Astrocyte of the spinal cord (primary cell): ENCODE measurements at regions not wholly inside any gene's neighbourhood (a gene's known extent, or its start where the extent isn't known, plus 50 kb on each side); places are given as distances from the start of the nearest gene placed in this dataset.

Experiments
- DNase-seq: peaks from one replicate; pipeline ENCODE4 v3.0.0; 2011; ENCODE audit warnings: low read depth, low spot score
- H3K4me3 ChIP-seq: 2 replicates; pipeline ENCODE4 v1.5.1; 2011; ENCODE audit warnings: low read depth, mild to moderate bottlenecking, low read length, moderate library complexity
- in situ Hi-C: cut with HindIII; loops from 2 replicates; pipeline ENCODE4 v1.10.0; 2017; ENCODE audit warnings: low sequenced_read_pairs
- TF ChIP-seq, protein P1 (sequence below): IDR thresholded peaks from 2 replicates; pipeline ENCODE4 v1.5.1; 2012; ENCODE audit warnings: low read depth, mild to moderate bottlenecking, low read length, inconsistent platforms

DNA sequence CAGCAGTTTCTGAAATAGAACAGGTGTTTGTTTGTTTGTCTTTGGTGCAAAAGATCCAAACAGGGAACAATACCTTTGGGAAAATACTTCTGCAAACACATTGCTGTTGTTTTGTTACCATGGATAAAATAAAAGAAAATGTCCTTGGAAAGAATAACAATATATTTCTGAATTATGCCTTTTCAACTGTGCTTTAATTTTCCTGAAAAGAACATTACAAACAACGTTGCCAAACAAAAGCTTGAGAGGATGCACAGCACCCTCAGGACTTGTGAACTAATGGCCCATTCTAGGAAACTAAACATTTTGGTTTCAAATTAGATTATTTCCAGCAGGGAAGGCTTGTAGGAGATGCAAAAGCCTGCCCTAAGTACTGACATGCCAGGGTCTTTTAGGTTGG lies 967.2 kb downstream of the TLE4 start:
- in situ Hi-C loops: no loop called here
- no peak overlapping the region for H3K4me3 ChIP-seq
- TF ChIP-seq, protein P1, sequence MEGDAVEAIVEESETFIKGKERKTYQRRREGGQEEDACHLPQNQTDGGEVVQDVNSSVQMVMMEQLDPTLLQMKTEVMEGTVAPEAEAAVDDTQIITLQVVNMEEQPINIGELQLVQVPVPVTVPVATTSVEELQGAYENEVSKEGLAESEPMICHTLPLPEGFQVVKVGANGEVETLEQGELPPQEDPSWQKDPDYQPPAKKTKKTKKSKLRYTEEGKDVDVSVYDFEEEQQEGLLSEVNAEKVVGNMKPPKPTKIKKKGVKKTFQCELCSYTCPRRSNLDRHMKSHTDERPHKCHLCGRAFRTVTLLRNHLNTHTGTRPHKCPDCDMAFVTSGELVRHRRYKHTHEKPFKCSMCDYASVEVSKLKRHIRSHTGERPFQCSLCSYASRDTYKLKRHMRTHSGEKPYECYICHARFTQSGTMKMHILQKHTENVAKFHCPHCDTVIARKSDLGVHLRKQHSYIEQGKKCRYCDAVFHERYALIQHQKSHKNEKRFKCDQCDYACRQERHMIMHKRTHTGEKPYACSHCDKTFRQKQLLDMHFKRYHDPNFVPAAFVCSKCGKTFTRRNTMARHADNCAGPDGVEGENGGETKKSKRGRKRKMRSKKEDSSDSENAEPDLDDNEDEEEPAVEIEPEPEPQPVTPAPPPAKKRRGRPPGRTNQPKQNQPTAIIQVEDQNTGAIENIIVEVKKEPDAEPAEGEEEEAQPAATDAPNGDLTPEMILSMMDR: no peak
- DNase-seq: no peak

DNA sequence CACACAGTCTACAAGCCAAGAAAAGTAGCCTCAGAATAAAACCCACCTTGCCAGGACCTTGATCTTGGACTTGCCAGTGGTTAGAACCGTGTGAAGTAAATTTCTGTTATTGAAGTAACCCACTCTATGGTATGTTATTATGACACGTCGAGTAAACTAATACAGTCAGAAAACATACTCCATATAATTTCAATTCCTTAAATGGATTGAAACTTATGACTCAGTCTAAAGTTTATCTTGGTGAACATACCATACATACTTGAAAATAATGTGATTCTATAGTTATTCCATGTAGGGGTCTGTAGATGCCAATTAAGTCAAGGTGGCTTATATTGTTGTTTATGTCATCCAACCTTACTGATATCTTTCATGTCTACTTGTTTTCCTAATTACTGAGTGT lies 950.7 kb downstream of the TLE4 start:
- in situ Hi-C loops: no loop called here
- DNase-seq: no peak
- H3K4me3 ChIP-seq: no peak overlapping the region
- TF ChIP-seq, protein P1: no peak

DNA sequence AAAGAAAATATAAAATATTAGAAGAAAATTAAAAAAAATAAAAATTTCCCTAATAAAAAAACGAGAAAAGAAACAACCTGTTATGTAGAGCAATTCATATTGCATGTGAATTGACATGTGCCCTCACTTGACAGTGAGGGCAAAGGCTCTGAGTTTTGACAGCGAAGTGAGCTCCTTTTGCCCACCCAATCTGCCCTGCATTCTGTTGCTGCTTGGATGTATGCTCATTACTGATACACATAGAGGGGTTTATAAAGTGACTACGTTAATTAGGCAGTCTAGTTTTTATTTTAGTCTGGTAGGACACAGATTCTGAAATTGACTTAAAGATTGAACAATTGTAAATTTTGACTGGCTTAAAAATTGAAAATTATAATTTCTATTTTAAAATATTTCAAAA lies 949.4 kb downstream of the TLE4 start:
- no peak for DNase-seq
- in situ Hi-C loops: no loop called here
- TF ChIP-seq, protein P1: no peak
- H3K4me3 ChIP-seq: no peak overlapping the region

DNA sequence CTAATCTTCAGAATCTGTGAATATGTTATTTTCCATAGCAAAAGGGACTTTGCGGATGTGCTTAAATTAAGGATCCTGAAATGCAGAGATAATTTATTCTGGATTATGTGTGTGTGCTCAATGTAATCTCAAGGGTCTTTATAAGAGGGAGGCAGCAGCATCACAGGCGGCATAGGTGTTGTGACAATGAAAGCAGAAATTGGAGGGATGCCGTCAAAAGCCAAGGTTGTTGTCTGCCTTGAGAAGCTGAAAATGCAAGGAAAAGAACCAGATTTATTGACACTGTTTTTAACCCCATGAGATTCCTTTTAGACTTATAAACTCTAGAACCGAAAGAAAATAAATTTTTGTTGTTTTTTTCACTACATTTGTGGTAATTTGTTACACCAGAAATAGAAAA lies 948.5 kb downstream of the TLE4 start:
- no peak overlapping the region for H3K4me3 ChIP-seq
- TF ChIP-seq, protein P1: no peak
- no peak for DNase-seq
- in situ Hi-C loops: no loop called here

DNA sequence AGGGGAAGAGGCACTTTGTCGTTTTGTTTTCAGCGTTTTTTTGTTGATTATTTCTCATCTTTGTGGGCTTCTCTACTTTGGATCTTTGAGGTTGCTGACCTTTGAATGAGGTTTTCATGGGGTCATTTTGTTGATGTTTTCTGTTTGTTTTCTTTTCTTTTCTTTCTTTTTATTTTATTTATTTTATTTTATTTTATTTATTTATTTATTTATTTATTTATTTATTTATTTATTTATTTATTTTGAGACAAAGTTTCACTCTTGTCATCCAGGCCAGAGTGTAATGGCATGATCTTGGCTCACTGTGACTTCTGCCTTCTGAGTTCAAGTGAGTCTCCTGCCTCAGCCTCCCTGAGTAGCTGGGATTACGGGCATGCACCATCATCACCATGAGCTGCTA lies 946.7 kb downstream of the TLE4 start:
- DNase-seq: no peak
- in situ Hi-C loops: no loop called here
- H3K4me3 ChIP-seq: no peak overlapping the region
- TF ChIP-seq, protein P1: no peak

DNA sequence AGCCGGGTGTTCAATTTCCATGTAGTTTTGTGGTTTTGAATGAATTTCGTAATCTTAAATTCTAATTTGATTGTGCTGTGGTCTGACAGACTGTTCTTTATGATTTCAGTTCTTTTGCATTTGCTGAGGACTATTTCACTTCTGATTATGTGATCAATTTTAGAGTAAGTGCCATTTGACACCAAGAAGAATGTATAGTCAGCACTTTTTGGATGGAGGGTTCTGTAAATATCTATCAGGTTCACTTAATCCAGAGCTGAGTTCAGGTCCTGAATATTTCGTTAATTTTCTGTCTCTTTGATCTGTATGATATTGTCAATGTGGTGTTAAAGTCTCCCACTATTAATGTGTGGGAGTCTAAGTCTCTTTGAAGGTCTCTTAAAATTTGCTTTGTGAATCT lies 944.9 kb downstream of the TLE4 start:
- in situ Hi-C loops: no loop called here
- TF ChIP-seq, protein P1: no peak
- DNase-seq: no peak
- H3K4me3 ChIP-seq: no peak overlapping the region

DNA sequence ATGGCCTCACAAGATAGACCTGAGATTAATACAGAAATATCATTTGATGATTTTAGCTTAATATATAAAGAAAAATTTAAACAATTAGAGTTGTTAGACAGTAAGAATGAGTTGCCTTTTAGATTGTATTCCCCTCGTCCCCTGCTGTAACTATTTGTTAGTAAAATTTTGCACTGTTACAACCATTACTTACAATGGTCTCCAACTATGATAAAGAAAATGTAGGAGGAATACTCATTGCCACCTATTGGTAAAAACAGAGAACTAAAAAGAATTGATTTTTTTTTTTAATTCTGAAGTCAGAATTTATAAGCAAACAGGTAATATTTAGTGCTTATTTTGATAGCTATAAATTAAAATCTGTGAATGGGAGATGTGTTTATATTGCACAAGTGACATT lies 937.6 kb downstream of the TLE4 start:
- in situ Hi-C loops: no loop called here
- no peak for DNase-seq
- TF ChIP-seq, protein P1: no peak
- H3K4me3 ChIP-seq: no peak overlapping the region
